ENCODE measurements at regions not wholly inside any gene's neighbourhood (a gene's known extent, or its start where the extent isn't known, plus 50 kb on each side); places are given as distances from the start of the nearest gene placed in this dataset.

- no peak for TF ChIP-seq CTCF (IDR thresholded peaks at IDR 0.05)
- no peak for TF ChIP-seq POLR2A (IDR thresholded peaks at IDR 0.05)
These were observed 567.3 kb downstream of the PDHA2 start for GRCh38 chr4:96407225-96407624.
